H9 (cell line): ENCODE measurements at regions not wholly inside any gene's neighbourhood (a gene's known extent, or its start where the extent isn't known, plus 50 kb on each side); places are given as distances from the start of the nearest gene placed in this dataset.

Experiments
- DNase-seq: peaks from one replicate; pipeline ENCODE4 v3.0.0-alpha.2; 2017
- H2AFZ ChIP-seq: one replicate; pipeline ENCODE4 v1.6.1; 2013; ENCODE audit warnings: mild to moderate bottlenecking, low read length, control low read depth, moderate library complexity
- H2AK5ac ChIP-seq: 2 replicates; pipeline ENCODE4 v1.6.1; 2013; ENCODE audit warnings: low read length, control low read depth, mixed read lengths; ENCODE audit not compliant: insufficient read length
- H2BK120ac ChIP-seq: one replicate; pipeline ENCODE4 v1.6.1; 2013; ENCODE audit warnings: low read depth, mild to moderate bottlenecking, low read length, control low read depth, inconsistent platforms; ENCODE audit not compliant: poor library complexity, severe bottlenecking
- H2BK12ac ChIP-seq: 2 replicates; pipeline ENCODE4 v1.6.1; 2013; ENCODE audit warnings: low read length, control low read depth, mixed read lengths, low read depth; ENCODE audit not compliant: insufficient read length
- H2BK15ac ChIP-seq: 2 replicates; pipeline ENCODE4 v1.6.1; 2013; ENCODE audit warnings: low read depth, low read length, control low read depth
- H2BK20ac ChIP-seq: one replicate; pipeline ENCODE4 v1.6.1; 2013; ENCODE audit warnings: low read depth, mild to moderate bottlenecking, low read length, control low read depth, inconsistent platforms; ENCODE audit not compliant: poor library complexity, severe bottlenecking
- H2BK5ac ChIP-seq: 2 replicates; pipeline ENCODE4 v1.6.1; 2013; ENCODE audit warnings: low read length, control low read depth, mixed read lengths; ENCODE audit not compliant: insufficient read length
- H3K14ac ChIP-seq: 2 replicates; pipeline ENCODE4 v1.6.1; 2013; ENCODE audit warnings: low read length, control low read depth; ENCODE audit not compliant: insufficient read depth
- H3K18ac ChIP-seq: 2 replicates; pipeline ENCODE4 v1.6.1; 2013; ENCODE audit warnings: low read depth, mild to moderate bottlenecking, mixed read lengths, low read length, control low read depth; ENCODE audit not compliant: insufficient read length
- H3K23ac ChIP-seq: 2 replicates; pipeline ENCODE4 v1.6.1; 2013; ENCODE audit warnings: low read length, control low read depth, mixed read lengths, low read depth; ENCODE audit not compliant: insufficient read length
- H3K23me2 ChIP-seq: 2 replicates; pipeline ENCODE4 v1.6.1; 2013; ENCODE audit warnings: low read depth, mild to moderate bottlenecking, mixed read lengths, low read length, control low read depth; ENCODE audit not compliant: insufficient read length, poor library complexity, severe bottlenecking
- H3K27ac ChIP-seq: 2 replicates; pipeline ENCODE4 v1.5.1; 2013; ENCODE audit warnings: low read length, control low read depth, mixed read lengths, low read depth; ENCODE audit not compliant: insufficient read length
- H3K27me3 ChIP-seq: 2 replicates; pipeline ENCODE4 v1.6.1; 2013; ENCODE audit warnings: low read length, control low read depth, inconsistent platforms; ENCODE audit not compliant: insufficient read depth
- H3K4ac ChIP-seq: 2 replicates; pipeline ENCODE4 v1.6.1; 2013; ENCODE audit warnings: low read depth, mild to moderate bottlenecking, control low read depth, inconsistent platforms, low read length, moderate library complexity
- H3K4me1 ChIP-seq: 2 replicates; pipeline ENCODE4 v1.6.1; 2013; ENCODE audit warnings: low read length, control low read depth, inconsistent platforms; ENCODE audit not compliant: insufficient read depth
- H3K4me2 ChIP-seq: 2 replicates; pipeline ENCODE4 v1.6.1; 2013; ENCODE audit warnings: low read length, control low read depth, mixed read lengths; ENCODE audit not compliant: insufficient read length, insufficient read depth
- H3K56ac ChIP-seq: 2 replicates; pipeline ENCODE4 v1.6.1; 2013; ENCODE audit warnings: low read depth, mild to moderate bottlenecking, mixed read lengths, low read length, control low read depth; ENCODE audit not compliant: insufficient read length
- H3K79me1 ChIP-seq: 2 replicates; pipeline ENCODE4 v1.6.1; 2013; ENCODE audit warnings: low read depth, mild to moderate bottlenecking, moderate library complexity, low read length, control low read depth, inconsistent platforms; ENCODE audit not compliant: insufficient read depth, poor library complexity, severe bottlenecking
- H3K79me2 ChIP-seq: 2 replicates; pipeline ENCODE4 v1.6.1; 2013; ENCODE audit warnings: low read length, control low read depth, inconsistent platforms; ENCODE audit not compliant: insufficient read depth
- H3K9ac ChIP-seq: 2 replicates; pipeline ENCODE4 v1.6.1; 2013; ENCODE audit warnings: low read length, control low read depth, mixed read lengths; ENCODE audit not compliant: insufficient read length; ENCODE audit errors: extremely low read depth
- H3K9me3 ChIP-seq: one replicate; pipeline ENCODE4 v1.6.1; 2013; ENCODE audit warnings: low read depth, low read length, inconsistent platforms; ENCODE audit not compliant: control insufficient read depth
- H3T11ph ChIP-seq: one replicate; pipeline ENCODE4 v1.6.1; 2013; ENCODE audit warnings: mild to moderate bottlenecking, low read length, control low read depth, inconsistent platforms
- H4K20me1 ChIP-seq: one replicate; pipeline ENCODE4 v1.6.1; 2013; ENCODE audit not compliant: control insufficient read depth, insufficient read length, insufficient read depth
- H4K5ac ChIP-seq: 2 replicates; pipeline ENCODE4 v1.6.1; 2013; ENCODE audit warnings: low read depth, mild to moderate bottlenecking, mixed read lengths, low read length, control low read depth; ENCODE audit not compliant: insufficient read length
- H4K8ac ChIP-seq: replicated peaks from 2 replicates; pipeline ENCODE4 v1.6.1; 2013; ENCODE audit warnings: low read length, control low read depth, mixed read lengths, low read depth; ENCODE audit not compliant: insufficient read length
- H4K91ac ChIP-seq: 2 replicates; pipeline ENCODE4 v1.6.1; 2013; ENCODE audit warnings: low read depth, mild to moderate bottlenecking, moderate library complexity, mixed read lengths, low read length, control low read depth; ENCODE audit not compliant: insufficient read length
- H3K27ac Mint-ChIP-seq, 3 experiments: 2 replicates in 2 of 3; 3 replicates in 1 of 3; pipeline ENCODE4 v1.8.0; 2020 to 2021; ENCODE audit warnings: mixed read lengths in 3 of 3, mild to moderate bottlenecking in 1 of 3, moderate library complexity in 1 of 3
- H3K27me3 Mint-ChIP-seq: 2 replicates; pipeline ENCODE4 v1.8.0; 2021; ENCODE audit warnings: low read depth, mild to moderate bottlenecking, moderate library complexity, mixed read lengths
- H3K36me3 Mint-ChIP-seq, 3 experiments: 2 replicates in 2 of 3; 3 replicates in 1 of 3; pipeline ENCODE4 v1.8.0; 2020 to 2021; ENCODE audit warnings: low read depth in 3 of 3, mixed read lengths in 3 of 3; ENCODE audit not compliant: insufficient read depth in 1 of 3
- H3K4me1 Mint-ChIP-seq, 2 experiments: 2 replicates each; pipeline ENCODE4 v1.8.0; 2020; ENCODE audit warnings: mixed read lengths in 2 of 2
- H3K4me3 Mint-ChIP-seq, 2 experiments: 2 replicates in 1 of 2; 3 replicates in 1 of 2; pipeline ENCODE4 v1.8.0; 2020 to 2021; ENCODE audit warnings: mild to moderate bottlenecking in 2 of 2, mixed read lengths in 2 of 2, moderate library complexity in 1 of 2
- H3K9me3 Mint-ChIP-seq, 2 experiments: 2 replicates in 1 of 2; 3 replicates in 1 of 2; pipeline ENCODE4 v1.8.0; 2020; ENCODE audit warnings: mild to moderate bottlenecking in 2 of 2, mixed read lengths in 2 of 2, moderate library complexity in 1 of 2
- CTCF ChIP-seq: fragments of 200-600 bp; sonication (generic); conservative IDR thresholded peaks from 3 replicates; pipeline ENCODE4 v1.8.0; 2021; ENCODE audit warnings: antibody characterized with exemption, mild to moderate bottlenecking
- WGBS: extraction: QIAGEN DNeasy Blood & Tissue Kit; methylation state at CpG from one replicate; pipeline ENCODE4 v1.1.7; 2013; ENCODE audit warnings: missing lambda C conversion rate, low lambda C conversion rate, mixed read lengths; ENCODE audit not compliant: insufficient read length; ENCODE audit errors: extremely low coverage; 5-methylcytosine and 5-hydroxymethylcytosine counted together

GRCh38 chr7:33806298-33807154 is 98.8 kb upstream of the BMPER start:
- Histone ChIP-seq H3K56ac (no peak overlapping the region), H2BK12ac (no peak overlapping the region), H2BK120ac (no peak overlapping the region), H3K9me3 (no peaks in the 10 kb centered on the region), H4K91ac (no peak overlapping the region), H3K27me3 (no peaks in the 10 kb centered on the region), H3K27ac (no peak overlapping the region), H3K79me2 (no peaks in the 10 kb centered on the region), H2BK20ac (no peak overlapping the region), H3K14ac (no peak overlapping the region), H3K4me2 (no peak overlapping the region), H3K4ac (no peak overlapping the region), H4K8ac (no peak overlapping the region), H2AK5ac (no peak overlapping the region), H3T11ph (no peak overlapping the region), H3K79me1 (no peaks in the 10 kb centered on the region), H3K18ac (no peak overlapping the region), H2BK5ac (no peak overlapping the region), H3K23ac (no peak overlapping the region), H4K5ac (no peak overlapping the region), H3K9ac (no peak overlapping the region), H2BK15ac (no peak overlapping the region), H4K20me1 (no peaks in the 10 kb centered on the region), H2AFZ (no peak overlapping the region), H3K4me1 (no peaks in the 10 kb centered on the region), H3K23me2 (no peaks in the 10 kb centered on the region)
- no peaks in the 10 kb centered on the region for H3K27me3 Mint-ChIP-seq
- TF ChIP-seq CTCF, result no peak
- H3K4me1 Mint-ChIP-seq, result peaks cover 4 to 5% of the 10 kb centered on the region in 2 experiments
- no peak for DNase-seq
- no CpG with 5 or more reads among the region's 5 CpGs for WGBS
- H3K36me3 Mint-ChIP-seq, result no peaks in the 10 kb centered on the region
- H3K4me3 Mint-ChIP-seq, result no peak overlapping the region
- H3K9me3 Mint-ChIP-seq, result no peaks in the 10 kb centered on the region
- H3K27ac Mint-ChIP-seq, result no peak overlapping the region
